ENCODE measurements at regions not wholly inside any gene's neighbourhood (a gene's known extent, or its start where the extent isn't known, plus 50 kb on each side); places are given as distances from the start of the nearest gene placed in this dataset.
"Not testable (repeated sequence)": the region's sequence is repeated elsewhere in the genome, so short reads cannot be mapped to it uniquely, and the experiment has no call there.

DNA sequence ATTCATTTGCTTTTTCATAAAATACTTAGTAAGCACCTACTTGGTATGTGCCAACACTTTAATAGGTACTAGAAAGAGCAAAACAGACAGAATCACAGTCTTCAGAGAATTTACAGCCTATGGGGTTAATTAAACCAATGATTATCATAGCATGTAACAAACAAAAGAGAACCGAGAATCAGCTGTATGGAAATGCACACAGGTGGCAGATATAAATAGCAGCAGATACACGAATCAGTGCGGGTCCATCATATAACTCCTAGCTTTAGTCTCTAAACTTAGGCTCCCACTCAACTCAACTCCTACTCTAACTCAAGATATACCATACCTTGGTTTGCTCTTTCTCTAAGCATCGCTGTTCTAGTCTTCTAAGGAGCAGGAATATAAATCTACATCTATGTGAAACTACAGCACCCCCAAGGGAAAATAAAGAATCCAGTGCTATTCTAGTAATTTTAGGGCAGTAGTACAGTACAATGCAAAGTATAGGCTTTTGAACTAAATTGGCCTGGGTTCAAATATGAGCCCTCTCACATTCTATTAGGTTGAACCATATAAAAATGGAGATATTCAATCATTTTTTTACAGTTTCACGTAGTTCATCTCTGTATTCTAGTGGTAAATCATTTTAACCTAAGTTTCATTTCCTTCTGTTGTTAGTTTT lies 108.5 kb upstream of the NBPF9 start:
- TF ChIP-seq, protein P1, sequence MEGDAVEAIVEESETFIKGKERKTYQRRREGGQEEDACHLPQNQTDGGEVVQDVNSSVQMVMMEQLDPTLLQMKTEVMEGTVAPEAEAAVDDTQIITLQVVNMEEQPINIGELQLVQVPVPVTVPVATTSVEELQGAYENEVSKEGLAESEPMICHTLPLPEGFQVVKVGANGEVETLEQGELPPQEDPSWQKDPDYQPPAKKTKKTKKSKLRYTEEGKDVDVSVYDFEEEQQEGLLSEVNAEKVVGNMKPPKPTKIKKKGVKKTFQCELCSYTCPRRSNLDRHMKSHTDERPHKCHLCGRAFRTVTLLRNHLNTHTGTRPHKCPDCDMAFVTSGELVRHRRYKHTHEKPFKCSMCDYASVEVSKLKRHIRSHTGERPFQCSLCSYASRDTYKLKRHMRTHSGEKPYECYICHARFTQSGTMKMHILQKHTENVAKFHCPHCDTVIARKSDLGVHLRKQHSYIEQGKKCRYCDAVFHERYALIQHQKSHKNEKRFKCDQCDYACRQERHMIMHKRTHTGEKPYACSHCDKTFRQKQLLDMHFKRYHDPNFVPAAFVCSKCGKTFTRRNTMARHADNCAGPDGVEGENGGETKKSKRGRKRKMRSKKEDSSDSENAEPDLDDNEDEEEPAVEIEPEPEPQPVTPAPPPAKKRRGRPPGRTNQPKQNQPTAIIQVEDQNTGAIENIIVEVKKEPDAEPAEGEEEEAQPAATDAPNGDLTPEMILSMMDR (IDR thresholded peaks at IDR 0.05; ENCODE audit: insufficient read depth, low read length, poor library complexity, severe bottlenecking) = not testable (repeated sequence)
- TF ChIP-seq EZH2phosphoT487 (conservative IDR thresholded peaks at IDR 0.05; ENCODE audit: low read length) = not testable (repeated sequence)
